Esophagus muscularis mucosa (tissue), 3 donors: ENCODE measurements at regions not wholly inside any gene's neighbourhood (a gene's known extent, or its start where the extent isn't known, plus 50 kb on each side); places are given as distances from the start of the nearest gene placed in this dataset.
"Not testable (repeated sequence)": the region's sequence is repeated elsewhere in the genome, so short reads cannot be mapped to it uniquely, and the experiment has no call there.

Experiments used
- POLR2A ChIP-seq: fragments of 450-650 bp; IDR thresholded peaks from one replicate; pipeline ENCODE4 v1.6.1; 2017; ENCODE audit warnings: antibody characterized with exemption, moderate library complexity, mild to moderate bottlenecking, low read depth
- POLR2AphosphoS5 ChIP-seq, 2 donors: sonication (generic); formaldehyde crosslinking; IDR thresholded peaks; one replicate each; pipeline ENCODE4 v1.6.1; 2017; ENCODE audit warnings: antibody characterized with exemption in 2 of 2
- TF ChIP-seq, protein P1 (sequence below), 3 experiments: fragments of 200-600 bp in 2 of 3; fragments of 450-650 bp in 1 of 3; sonication (generic) in 2 of 3; IDR thresholded peaks; one replicate each; pipeline ENCODE4 v1.5.1; 2017 to 2019; ENCODE audit warnings: antibody characterized with exemption in 3 of 3, mild to moderate bottlenecking in 2 of 3, moderate library complexity in 1 of 3

GRCh38 chr7:76117306-76117991, 69.5 kb downstream of the MDH2 start:
- TF ChIP-seq, protein P1, sequence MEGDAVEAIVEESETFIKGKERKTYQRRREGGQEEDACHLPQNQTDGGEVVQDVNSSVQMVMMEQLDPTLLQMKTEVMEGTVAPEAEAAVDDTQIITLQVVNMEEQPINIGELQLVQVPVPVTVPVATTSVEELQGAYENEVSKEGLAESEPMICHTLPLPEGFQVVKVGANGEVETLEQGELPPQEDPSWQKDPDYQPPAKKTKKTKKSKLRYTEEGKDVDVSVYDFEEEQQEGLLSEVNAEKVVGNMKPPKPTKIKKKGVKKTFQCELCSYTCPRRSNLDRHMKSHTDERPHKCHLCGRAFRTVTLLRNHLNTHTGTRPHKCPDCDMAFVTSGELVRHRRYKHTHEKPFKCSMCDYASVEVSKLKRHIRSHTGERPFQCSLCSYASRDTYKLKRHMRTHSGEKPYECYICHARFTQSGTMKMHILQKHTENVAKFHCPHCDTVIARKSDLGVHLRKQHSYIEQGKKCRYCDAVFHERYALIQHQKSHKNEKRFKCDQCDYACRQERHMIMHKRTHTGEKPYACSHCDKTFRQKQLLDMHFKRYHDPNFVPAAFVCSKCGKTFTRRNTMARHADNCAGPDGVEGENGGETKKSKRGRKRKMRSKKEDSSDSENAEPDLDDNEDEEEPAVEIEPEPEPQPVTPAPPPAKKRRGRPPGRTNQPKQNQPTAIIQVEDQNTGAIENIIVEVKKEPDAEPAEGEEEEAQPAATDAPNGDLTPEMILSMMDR (IDR thresholded peaks at IDR 0.05): not testable (repeated sequence)
- not testable (repeated sequence) for TF ChIP-seq POLR2A; POLR2AphosphoS5 (IDR thresholded peaks at IDR 0.05)
